ENCODE measurements at regions not wholly inside any gene's neighbourhood (a gene's known extent, or its start where the extent isn't known, plus 50 kb on each side); places are given as distances from the start of the nearest gene placed in this dataset.
A peak's percentile ranks its signal among the peaks of the same experiment; 100 is the strongest.
"Not testable (repeated sequence)": the region's sequence is repeated elsewhere in the genome, so short reads cannot be mapped to it uniquely, and the experiment has no call there.

DNA sequence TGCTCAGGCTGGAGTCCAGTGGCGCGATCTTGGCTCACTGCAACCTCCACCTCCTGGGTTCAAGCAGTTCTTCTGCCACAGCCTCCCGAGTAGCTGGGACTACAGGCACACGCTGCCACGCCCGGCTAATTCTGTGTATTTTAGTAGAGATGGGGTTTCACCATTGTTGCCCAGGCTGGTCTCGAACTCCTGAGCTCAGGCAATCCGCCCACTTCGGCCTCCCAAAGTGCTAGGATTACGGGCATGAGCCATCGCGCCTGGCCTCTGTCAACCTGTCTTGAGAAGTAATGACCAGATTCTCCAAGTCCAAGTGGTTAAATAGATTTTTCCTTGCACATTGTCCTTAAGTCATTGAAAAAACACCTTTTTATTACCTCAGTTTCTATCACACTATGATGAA lies 283.7 kb downstream of the KCNJ2 start:
- DNase-seq = not testable (repeated sequence)

DNA sequence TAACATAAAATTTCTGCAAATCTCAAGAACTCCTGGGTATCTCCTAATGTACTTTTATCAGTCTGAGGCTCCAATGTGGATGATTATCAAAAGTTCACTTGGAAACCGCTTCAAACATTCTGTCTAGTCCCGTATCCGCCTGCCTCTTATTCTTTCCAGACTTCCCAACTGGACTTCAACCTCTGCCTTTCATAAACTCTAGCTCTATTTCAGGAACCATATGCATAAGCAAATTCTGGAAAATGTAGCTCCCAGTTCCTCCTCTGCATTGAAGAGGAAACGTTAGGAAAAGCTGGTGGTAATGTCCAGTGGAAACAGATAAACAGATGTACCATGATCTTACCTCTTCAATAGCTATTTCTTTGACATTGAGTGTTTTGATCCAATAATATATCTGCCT lies 285.0 kb downstream of the KCNJ2 start:
- DNase-seq = peak; percentile 11

GRCh38 chr17:70454908-70455307 lies 285.6 kb downstream of the KCNJ2 start:
- no peak for DNase-seq

DNA sequence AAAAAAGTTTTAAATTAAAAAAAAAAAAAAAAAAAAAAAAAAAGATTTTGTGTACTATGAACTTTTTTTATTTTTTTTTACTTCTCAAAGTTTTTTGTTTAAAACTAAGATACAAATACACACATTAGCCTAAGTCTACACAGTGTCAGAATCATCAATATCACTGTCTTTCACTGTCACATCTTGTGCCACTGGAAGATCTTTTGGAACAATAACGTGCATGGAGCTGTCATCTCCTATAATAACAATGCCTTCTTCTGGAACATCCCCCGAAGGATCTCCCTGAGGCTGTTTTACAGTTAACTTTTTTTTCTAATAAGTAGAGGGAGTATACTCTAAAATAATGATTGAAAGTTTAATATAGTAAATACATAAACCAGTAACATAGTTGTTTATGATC lies 295.7 kb downstream of the KCNJ2 start:
- DNase-seq = no peak

- no peak for DNase-seq
Measured at GRCh38 chr17:70468661-70469060, 299.3 kb downstream of the KCNJ2 start.

GRCh38 chr17:70473049-70473448 lies 303.7 kb downstream of the KCNJ2 start:
- DNase-seq = no peak

DNA sequence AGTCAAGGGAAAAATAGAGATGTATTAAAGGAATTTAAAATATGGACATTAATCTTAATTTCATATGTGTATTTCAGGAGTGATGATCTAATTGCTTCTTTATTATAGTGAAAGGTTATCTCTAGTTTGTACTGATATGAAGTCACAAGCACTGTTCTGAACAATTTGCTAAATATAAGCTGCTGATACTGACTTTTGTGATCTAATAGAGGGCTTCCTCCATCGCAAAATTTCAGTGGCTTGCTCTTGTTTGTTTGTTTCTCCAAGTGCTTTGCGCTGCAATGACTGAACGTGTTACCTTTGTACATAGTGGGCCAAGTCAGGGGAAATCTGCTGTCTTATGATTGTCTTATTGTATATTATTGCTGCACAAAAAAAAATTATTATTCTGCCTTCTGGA lies 307.0 kb downstream of the KCNJ2 start:
- no peak for DNase-seq

DNA sequence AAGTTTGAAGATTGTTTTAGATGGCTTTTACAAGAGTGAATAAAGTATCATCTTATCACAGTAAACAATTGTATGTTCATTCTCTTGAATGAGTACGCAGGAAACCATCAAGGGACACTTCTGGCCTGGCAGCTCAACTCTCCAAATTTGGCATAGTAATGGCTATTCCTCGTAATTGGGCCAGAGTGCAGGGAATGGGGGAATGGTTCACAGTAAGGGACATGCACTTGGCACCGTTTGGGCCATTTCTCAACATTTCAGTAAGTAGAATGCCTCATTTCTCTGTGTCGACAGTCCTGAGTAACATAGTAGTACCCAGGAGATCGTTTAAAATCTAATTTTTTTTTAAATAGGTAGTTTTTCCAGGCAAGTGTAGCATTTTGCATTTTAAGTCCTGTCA lies 309.6 kb downstream of the KCNJ2 start:
- DNase-seq = no peak

DNA sequence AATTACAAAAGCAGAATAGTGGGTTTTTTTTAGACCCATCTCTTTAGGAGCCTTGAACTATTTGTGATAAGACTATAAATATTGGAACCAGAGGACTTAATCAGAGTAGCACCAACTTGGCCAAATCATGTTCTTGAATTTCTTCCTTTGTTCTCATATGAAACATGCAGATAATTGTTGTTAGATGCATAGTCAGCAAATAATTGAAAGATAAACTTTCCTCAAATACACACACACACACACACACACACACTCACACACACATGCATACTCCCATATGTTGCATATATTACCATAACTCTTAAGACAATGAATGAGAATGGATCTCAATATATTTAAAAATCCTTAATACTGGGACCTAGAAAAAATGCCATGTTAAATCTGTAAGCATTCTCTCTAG lies 310.4 kb downstream of the KCNJ2 start:
- DNase-seq = no peak

DNA sequence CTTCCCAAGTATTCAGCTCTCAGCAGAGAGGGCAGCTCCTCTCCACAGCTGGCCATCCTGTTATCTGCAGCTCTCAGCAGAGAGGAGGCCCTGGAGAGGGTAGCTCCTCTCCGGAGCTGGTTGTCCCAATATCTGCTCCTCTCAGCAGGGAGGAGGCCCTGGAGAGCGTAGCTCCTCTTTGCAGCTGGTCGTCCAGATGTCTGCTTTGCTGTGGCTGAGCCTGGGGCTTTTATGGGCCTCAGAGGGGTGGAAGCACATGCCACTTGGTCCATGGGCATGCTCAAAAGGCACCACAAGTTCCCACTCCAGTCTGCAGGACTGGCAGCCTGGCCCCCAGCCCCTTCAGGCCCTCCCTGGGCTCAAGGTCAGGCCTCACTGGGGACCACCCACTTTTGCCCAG lies 314.3 kb downstream of the KCNJ2 start:
- DNase-seq = no peak

GRCh38 chr17:70484050-70484449 lies 314.7 kb downstream of the KCNJ2 start:
- DNase-seq = no peak

DNA sequence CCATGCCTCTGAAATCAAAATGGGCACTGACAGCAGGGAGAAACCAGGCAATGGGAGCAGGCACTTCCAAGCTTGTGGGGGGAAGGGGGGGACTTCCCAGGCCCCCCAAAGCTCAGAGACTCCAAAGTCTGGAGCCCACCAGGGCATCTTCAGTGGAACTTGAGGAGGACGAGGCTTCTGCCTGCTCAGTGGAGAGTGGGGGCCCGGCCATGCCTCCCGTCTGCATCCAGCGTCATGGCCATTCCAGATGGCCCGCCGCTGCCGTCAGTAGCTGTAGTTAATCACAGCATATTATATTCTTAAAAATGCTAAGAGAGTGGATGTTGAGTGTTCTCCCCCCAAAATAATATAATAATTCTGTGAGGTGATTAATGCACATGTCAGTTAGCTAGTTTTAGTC lies 315.2 kb downstream of the KCNJ2 start:
- no peak for DNase-seq

- DNase-seq = no peak
Measured at GRCh38 chr17:70492368-70492767, 323.0 kb downstream of the KCNJ2 start.

DNA sequence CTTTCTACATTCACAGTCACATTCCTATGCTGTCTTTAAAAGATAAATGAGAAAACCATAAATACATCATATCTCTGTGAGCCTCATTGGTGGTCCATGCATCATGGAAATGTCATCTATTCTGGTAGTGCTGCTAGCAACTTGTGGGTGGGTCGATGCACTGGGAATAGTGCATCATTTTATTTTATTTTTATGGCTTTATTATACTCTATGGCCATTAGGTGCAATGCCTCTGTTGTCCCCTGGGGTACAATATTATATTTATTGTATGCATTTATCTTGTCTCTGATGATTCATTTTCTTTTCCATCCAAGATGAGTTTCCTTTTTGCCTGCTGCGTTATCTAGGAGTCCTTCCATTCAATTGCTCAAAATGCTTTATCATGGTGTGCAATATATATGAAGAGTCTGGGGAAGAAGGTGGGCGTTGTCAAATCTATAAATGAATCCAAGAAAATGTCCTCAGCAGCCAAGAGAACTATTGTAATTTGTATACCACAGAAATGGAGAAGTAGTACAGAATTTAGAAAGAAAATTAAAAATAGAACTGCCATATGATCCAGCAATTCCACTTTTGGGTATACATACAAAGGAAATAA lies 324.0 kb downstream of the KCNJ2 start:
- DNase-seq = no peak

DNA sequence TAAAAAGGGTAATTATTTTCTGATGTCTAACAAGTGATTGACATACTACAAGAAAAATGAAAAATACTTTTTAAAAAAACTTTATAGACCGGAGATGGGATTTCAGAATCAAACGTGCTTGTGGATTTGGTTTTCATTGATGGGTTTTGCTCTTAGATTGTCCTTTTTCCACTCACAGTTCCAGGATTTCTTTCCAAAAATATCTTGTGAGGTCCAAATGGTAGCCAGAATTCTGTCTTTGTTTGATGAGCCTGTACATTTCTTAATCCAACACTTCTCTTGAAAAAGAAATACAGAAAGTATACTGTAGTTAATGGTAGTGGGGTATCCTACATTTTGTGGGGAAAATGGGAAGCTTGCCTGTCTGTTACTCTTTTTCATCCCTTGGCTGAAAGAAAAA lies 329.3 kb downstream of the KCNJ2 start:
- DNase-seq = no peak

- DNase-seq = no peak
Measured at GRCh38 chr17:70499067-70499786, 329.9 kb downstream of the KCNJ2 start.

GRCh38 chr17:70503449-70503848 lies 334.1 kb downstream of the KCNJ2 start:
- DNase-seq = no peak

DNA sequence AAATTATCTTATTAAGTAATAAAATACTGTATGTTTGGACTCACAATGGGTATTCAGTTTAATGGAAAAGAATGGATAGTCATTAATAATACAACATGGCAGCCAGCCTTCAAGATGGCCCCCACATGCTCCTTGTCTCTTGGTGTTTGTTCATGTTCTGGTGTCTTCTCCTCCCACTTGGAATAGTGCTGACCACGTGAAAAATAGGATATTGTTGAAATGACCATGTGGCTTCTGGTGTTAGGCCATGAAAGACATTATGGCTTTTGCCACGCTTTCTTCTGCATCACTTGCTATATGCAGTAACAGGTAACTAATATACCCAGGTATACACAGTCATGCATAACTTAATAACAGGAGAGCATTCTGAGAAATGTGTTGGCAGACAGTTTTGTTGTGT lies 341.0 kb downstream of the KCNJ2 start:
- no peak for DNase-seq

- no peak for DNase-seq
Measured at GRCh38 chr17:70517816-70518215, 348.5 kb downstream of the KCNJ2 start.

GRCh38 chr17:70519300-70519699 lies 350.0 kb downstream of the KCNJ2 start:
- DNase-seq = no peak

GRCh38 chr17:70520447-70520846 lies 351.1 kb downstream of the KCNJ2 start:
- no peak for DNase-seq

GRCh38 chr17:70520956-70521355 lies 351.6 kb downstream of the KCNJ2 start:
- no peak for DNase-seq

DNA sequence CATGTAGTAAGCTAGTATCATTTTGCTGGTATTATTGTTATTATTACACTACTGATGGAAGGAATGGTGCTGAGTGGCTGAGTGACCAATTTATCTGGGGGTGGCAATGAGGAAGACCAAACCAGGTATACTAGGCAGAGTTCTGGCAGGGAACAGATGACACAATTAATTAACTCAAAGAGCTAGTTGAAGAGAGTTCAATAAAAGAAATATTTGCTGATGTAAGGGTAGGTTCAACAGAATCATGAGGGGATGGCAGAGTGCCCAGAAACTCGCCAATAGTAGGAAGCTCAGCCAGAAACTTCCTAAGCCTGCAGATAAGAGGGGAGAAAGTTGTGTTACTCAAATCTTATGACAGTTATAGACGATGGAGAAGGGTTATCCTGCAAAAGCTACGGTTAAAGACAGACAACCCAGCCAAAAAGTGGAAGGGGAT lies 352.5 kb downstream of the KCNJ2 start:
- DNase-seq = no peak

GRCh38 chr17:70523426-70523825 lies 354.1 kb downstream of the KCNJ2 start:
- no peak for DNase-seq

DNA sequence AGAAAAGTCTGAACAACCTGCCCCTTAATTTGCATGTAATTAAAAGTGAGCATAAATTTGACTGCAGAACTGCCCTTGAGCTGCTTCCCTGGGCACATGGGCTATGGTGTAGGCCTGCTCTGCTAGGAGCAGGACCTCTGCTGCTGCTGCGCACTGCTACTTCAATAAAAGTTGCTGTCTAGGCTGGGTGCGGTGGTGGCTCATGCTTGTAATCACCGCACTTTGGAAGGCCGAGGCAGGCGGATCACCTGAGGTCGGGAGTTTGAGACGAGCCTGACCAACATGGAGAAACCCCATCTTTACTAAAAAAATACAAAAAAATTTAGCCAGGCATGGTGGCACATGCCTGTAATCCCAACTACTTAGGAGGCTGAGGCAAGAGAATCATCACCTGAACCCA lies 355.7 kb downstream of the KCNJ2 start:
- not testable (repeated sequence) for DNase-seq

All from NCI-H526 treated with DMSO at 0.1 percent for 48 hours (cell line).